ENCODE measurements at regions not wholly inside any gene's neighbourhood (a gene's known extent, or its start where the extent isn't known, plus 50 kb on each side); places are given as distances from the start of the nearest gene placed in this dataset.

DNA sequence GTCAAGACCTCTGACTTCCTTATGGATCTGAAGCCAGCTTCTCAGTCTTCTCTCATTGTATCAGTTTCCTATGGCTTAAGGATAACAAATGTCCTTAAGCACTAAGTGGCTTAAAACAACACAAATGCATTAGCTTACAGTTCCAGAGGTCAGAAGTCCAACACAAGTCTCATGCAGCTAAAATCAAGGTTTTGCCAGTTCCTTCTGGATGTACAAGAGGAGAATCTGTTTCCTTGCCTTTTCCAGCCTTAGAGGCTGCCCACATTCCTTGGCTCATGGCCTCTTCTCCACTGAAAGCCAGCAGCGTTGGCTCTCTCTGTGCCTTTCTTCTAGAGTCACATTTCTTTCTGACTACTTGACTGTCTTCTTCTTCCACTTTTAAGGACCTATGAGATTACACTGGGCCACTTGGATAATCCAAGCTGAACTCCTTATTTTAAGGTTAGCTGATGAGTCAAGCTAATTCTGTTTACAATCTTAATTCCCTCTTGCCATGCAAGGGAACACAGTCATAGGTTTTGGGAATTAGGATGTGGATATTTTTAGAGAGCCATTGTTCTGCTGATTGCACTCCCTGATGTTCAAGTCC is 179.0 kb downstream of the BCAS1 start:
- H4K20me1 ChIP-seq (ENCODE audit: insufficient read depth): no peaks in the 10 kb centered on the region
- ChIA-PET POLR2A (ENCODE audit: unreplicated experiment) (no interaction called here), CTCF (no interaction called here)
- peaks cover 25% of the 10 kb centered on the region for H3K4me1 ChIP-seq (replicated peaks; ENCODE audit: insufficient read depth)
- H3K27me3 ChIP-seq (ENCODE audit: insufficient read depth, low read depth): no peaks in the 10 kb centered on the region
- no peak overlapping the region; the same call in 1 of the 2 replicates for H3K27ac ChIP-seq
- no peak overlapping the region for H2AFZ ChIP-seq
- intact Hi-C loops (cut with micrococcal nuclease; ENCODE audit: unreplicated experiment): no loop called here
- no peaks in the 10 kb centered on the region for H3K36me3 ChIP-seq (ENCODE audit: low read depth)
- no TSS peak for BruUV-seq (replicated peaks)
- H3K9me2 ChIP-seq (ENCODE audit: insufficient read depth): no peaks in the 10 kb centered on the region
- H3K9me3 ChIP-seq (ENCODE audit: insufficient read depth, low read depth): no peaks in the 10 kb centered on the region; the same call in 1 of the 2 replicates
- no peak overlapping the region for H3K4me3 ChIP-seq
- TF ChIP-seq EZH2 (IDR thresholded peaks at IDR 0.05; ENCODE audit: low read depth): no peak
- TF ChIP-seq, protein P1, sequence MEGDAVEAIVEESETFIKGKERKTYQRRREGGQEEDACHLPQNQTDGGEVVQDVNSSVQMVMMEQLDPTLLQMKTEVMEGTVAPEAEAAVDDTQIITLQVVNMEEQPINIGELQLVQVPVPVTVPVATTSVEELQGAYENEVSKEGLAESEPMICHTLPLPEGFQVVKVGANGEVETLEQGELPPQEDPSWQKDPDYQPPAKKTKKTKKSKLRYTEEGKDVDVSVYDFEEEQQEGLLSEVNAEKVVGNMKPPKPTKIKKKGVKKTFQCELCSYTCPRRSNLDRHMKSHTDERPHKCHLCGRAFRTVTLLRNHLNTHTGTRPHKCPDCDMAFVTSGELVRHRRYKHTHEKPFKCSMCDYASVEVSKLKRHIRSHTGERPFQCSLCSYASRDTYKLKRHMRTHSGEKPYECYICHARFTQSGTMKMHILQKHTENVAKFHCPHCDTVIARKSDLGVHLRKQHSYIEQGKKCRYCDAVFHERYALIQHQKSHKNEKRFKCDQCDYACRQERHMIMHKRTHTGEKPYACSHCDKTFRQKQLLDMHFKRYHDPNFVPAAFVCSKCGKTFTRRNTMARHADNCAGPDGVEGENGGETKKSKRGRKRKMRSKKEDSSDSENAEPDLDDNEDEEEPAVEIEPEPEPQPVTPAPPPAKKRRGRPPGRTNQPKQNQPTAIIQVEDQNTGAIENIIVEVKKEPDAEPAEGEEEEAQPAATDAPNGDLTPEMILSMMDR (conservative IDR thresholded peaks at IDR 0.05): no peak
- peaks cover 18% of the 10 kb centered on the region for H3F3A ChIP-seq (ENCODE audit: insufficient read depth, low read depth)
- H3K79me2 ChIP-seq (ENCODE audit: low read depth): no peaks in the 10 kb centered on the region
- DNase-seq: no peak
- no peak overlapping the region for H3K4me2 ChIP-seq

GRCh38 chr20:53890443-53891305 is 179.7 kb downstream of the BCAS1 start:
- H3K36me3 ChIP-seq (ENCODE audit: low read depth): no peaks in the 10 kb centered on the region
- H4K20me1 ChIP-seq (ENCODE audit: insufficient read depth): no peaks in the 10 kb centered on the region
- H3K9me2 ChIP-seq (ENCODE audit: insufficient read depth): no peaks in the 10 kb centered on the region
- DNase-seq: peak in 1 of 2 experiments; percentile 58
- H2AFZ ChIP-seq: no peak overlapping the region
- H3K4me2 ChIP-seq: peak overlapping the region; percentile 56
- no peaks in the 10 kb centered on the region for H3K27me3 ChIP-seq (ENCODE audit: insufficient read depth, low read depth)
- POLR2A ChIA-PET (ENCODE audit: unreplicated experiment): no interaction called here
- no peaks in the 10 kb centered on the region for H3K79me2 ChIP-seq (ENCODE audit: low read depth)
- BruUV-seq (replicated peaks): no TSS peak
- TF ChIP-seq, protein P1 (conservative IDR thresholded peaks at IDR 0.05): no peak
- no peak for TF ChIP-seq EZH2 (IDR thresholded peaks at IDR 0.05; ENCODE audit: low read depth)
- H3F3A ChIP-seq (ENCODE audit: insufficient read depth, low read depth): peaks cover 18% of the 10 kb centered on the region
- CTCF ChIA-PET: no interaction called here
- intact Hi-C loops (cut with micrococcal nuclease; ENCODE audit: unreplicated experiment): no loop called here
- peak overlapping the region; percentile 33; the same call in 1 of the 2 replicates for H3K27ac ChIP-seq
- peaks cover 25% of the 10 kb centered on the region for H3K4me1 ChIP-seq (replicated peaks; ENCODE audit: insufficient read depth)
- H3K9me3 ChIP-seq (ENCODE audit: insufficient read depth, low read depth): no peaks in the 10 kb centered on the region; the same call in 1 of the 2 replicates
- H3K4me3 ChIP-seq: peak overlapping the region; percentile 11; the same call in 1 of the 2 replicates

GRCh38 chr20:53889411-53890148 is 180.8 kb downstream of the BCAS1 start:
- DNase-seq: no peak
- H3K79me2 ChIP-seq (ENCODE audit: low read depth): no peaks in the 10 kb centered on the region
- ChIA-PET CTCF (no interaction called here), POLR2A (ENCODE audit: unreplicated experiment) (no interaction called here)
- intact Hi-C loops (cut with micrococcal nuclease; ENCODE audit: unreplicated experiment): no loop called here
- H3K27ac ChIP-seq: no peak overlapping the region
- no peaks in the 10 kb centered on the region for H3K9me2 ChIP-seq (ENCODE audit: insufficient read depth)
- H3K4me3 ChIP-seq: no peak overlapping the region
- no peaks in the 10 kb centered on the region for H3K27me3 ChIP-seq (ENCODE audit: insufficient read depth, low read depth)
- no peaks in the 10 kb centered on the region for H4K20me1 ChIP-seq (ENCODE audit: insufficient read depth)
- peaks cover 31% of the 10 kb centered on the region for H3K4me1 ChIP-seq (replicated peaks; ENCODE audit: insufficient read depth)
- TF ChIP-seq EZH2 (IDR thresholded peaks at IDR 0.05; ENCODE audit: low read depth): no peak
- TF ChIP-seq, protein P1 (conservative IDR thresholded peaks at IDR 0.05): no peak
- no peak overlapping the region for H3K4me2 ChIP-seq
- no TSS peak for BruUV-seq (replicated peaks)
- no peak overlapping the region for H2AFZ ChIP-seq
- no peaks in the 10 kb centered on the region for H3K36me3 ChIP-seq (ENCODE audit: low read depth)
- H3K9me3 ChIP-seq (ENCODE audit: insufficient read depth, low read depth): no peaks in the 10 kb centered on the region; the same call in 1 of the 2 replicates
- H3F3A ChIP-seq (ENCODE audit: insufficient read depth, low read depth): peaks cover 28% of the 10 kb centered on the region
